DND-41 (cell line): ENCODE measurements at regions not wholly inside any gene's neighbourhood (a gene's known extent, or its start where the extent isn't known, plus 50 kb on each side); places are given as distances from the start of the nearest gene placed in this dataset.

Experiments
- CTCF ChIP-seq: IDR thresholded peaks from 2 replicates; pipeline ENCODE4 v1.5.1; 2012; ENCODE audit warnings: borderline replicate concordance, low read length, moderate library complexity, mild to moderate bottlenecking; ENCODE audit not compliant: poor library complexity, severe bottlenecking; ENCODE audit errors: extremely low read depth
- EZH2 ChIP-seq: IDR thresholded peaks from 3 replicates; pipeline ENCODE4 v1.6.1; 2012; ENCODE audit warnings: borderline replicate concordance, low read depth, mild to moderate bottlenecking, moderate library complexity, low read length, inconsistent platforms; ENCODE audit not compliant: severe bottlenecking

DNA sequence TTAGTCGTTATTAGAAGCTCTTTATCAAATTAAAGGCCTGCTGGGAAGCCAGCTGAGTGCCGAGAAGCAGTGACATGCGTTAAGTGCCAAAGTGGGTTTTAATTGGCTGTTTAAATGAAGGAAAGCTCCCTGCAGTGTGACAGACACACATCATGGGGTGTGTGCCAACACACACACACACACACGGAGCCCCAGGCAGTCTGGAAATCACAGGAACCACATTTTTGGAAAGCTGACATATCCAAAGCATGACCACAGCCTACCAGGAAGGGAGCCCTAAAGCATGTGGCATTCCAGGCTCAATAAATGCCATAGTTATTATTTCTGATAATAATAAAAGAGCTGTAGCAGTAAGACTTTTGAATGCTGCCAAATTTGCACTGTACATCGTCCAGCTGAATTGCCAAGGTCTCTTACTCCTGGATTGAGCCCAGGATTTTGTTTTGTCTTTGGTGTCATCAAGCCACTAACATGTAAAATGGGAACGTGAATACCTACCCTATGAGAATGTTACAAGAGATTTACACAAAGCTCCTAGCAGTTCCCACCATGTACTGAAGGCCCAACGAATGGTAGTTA lies 135.1 kb downstream of the TMEM30B start:
- TF ChIP-seq CTCF (no peak), EZH2 (no peak)
